Stimulated activated naive B cell treated with anti-CD40 and anti-IgM and Interleukin-4, amounts not matched to agents 10 μg/mL and 1 μg/mL and 100 μg/mL, for 72 hours (primary cell): ENCODE measurements at regions not wholly inside any gene's neighbourhood (a gene's known extent, or its start where the extent isn't known, plus 50 kb on each side); places are given as distances from the start of the nearest gene placed in this dataset.

ENCODE experiments used
- ATAC-seq, 2 donors: fragments of 150-1000 bp; cut with Tn5 transposase; replicated peaks; 2 replicates each; pipeline ENCODE4 v1.10.0; 2021; ENCODE audit warnings: moderate library complexity in 1 of 2
- DNase-seq: peaks from one replicate; pipeline ENCODE4 v3.0.0; 2021
- H3K27ac Mint-ChIP-seq: one replicate; pipeline ENCODE4 v1.8.0; 2022; ENCODE audit warnings: mild to moderate bottlenecking, mixed read lengths
- H3K27me3 Mint-ChIP-seq, 2 donors: one replicate each; pipeline ENCODE4 v1.8.0; 2022; ENCODE audit warnings: mixed read lengths in 2 of 2
- H3K36me3 Mint-ChIP-seq, 2 donors: one replicate each; pipeline ENCODE4 v1.8.0; 2022; ENCODE audit warnings: mixed read lengths in 2 of 2, mild to moderate bottlenecking in 1 of 2
- H3K4me1 Mint-ChIP-seq, 2 donors: one replicate each; pipeline ENCODE4 v1.8.0; 2022; ENCODE audit warnings: mixed read lengths in 2 of 2, mild to moderate bottlenecking in 1 of 2
- H3K4me3 Mint-ChIP-seq, 2 donors: one replicate each; pipeline ENCODE4 v1.8.0; 2022; ENCODE audit warnings: mild to moderate bottlenecking in 2 of 2, mixed read lengths in 2 of 2, moderate library complexity in 1 of 2
- H3K9me3 Mint-ChIP-seq, 2 donors: one replicate each; pipeline ENCODE4 v1.8.0; 2022; ENCODE audit warnings: mixed read lengths in 2 of 2, mild to moderate bottlenecking in 1 of 2

GRCh38 chr2:129896226-129897100 lies 83.0 kb upstream of the RAB6C start:
- Mint-ChIP-seq H3K27ac (no peak overlapping the region), H3K4me3 (no peak overlapping the region), H3K27me3 (peaks cover 28 to 56% of the 10 kb centered on the region in 2 donors), H3K9me3 (peaks cover 3 to 4% of the 10 kb centered on the region in 2 donors), H3K36me3 (no peaks in the 10 kb centered on the region), H3K4me1 (no peaks in the 10 kb centered on the region)
- no peak for DNase-seq
- no peak for ATAC-seq

GRCh38 chr2:129901754-129902415 lies 77.6 kb upstream of the RAB6C start:
- Mint-ChIP-seq H3K4me1 (peaks cover 4 to 8% of the 10 kb centered on the region in 2 donors), H3K4me3 (no peak overlapping the region), H3K27me3 (peaks cover 19 to 27% of the 10 kb centered on the region in 2 donors), H3K27ac (no peak overlapping the region), H3K9me3 (peaks cover 3 to 4% of the 10 kb centered on the region in 2 donors), H3K36me3 (peaks cover 0 to 1% of the 10 kb centered on the region in 2 donors)
- ATAC-seq (no peak), DNase-seq (no peak)

- peak overlapping the region; percentile 52 for H3K27ac Mint-ChIP-seq
These were observed 76.5 kb upstream of the RAB6C start for GRCh38 chr2:129902731-129903585.

GRCh38 chr2:129903586-129904425 lies 75.7 kb upstream of the RAB6C start:
- Mint-ChIP-seq H3K9me3 (peaks cover 3 to 4% of the 10 kb centered on the region in 2 donors), H3K4me3 (no peak overlapping the region), H3K27me3 (peaks cover 12% of the 10 kb centered on the region in 2 donors), H3K27ac (peak overlapping the region; percentile 21), H3K36me3 (peaks cover 0 to 1% of the 10 kb centered on the region in 2 donors), H3K4me1 (peaks cover 4 to 8% of the 10 kb centered on the region in 2 donors)
- ATAC-seq, result peak; percentile 55 to 83
- peak; percentile 5 for DNase-seq

More at GRCh38 chr2:129902731-129903585, 76.5 kb upstream of the RAB6C start:
- Mint-ChIP-seq H3K9me3 (peaks cover 3 to 4% of the 10 kb centered on the region in 2 donors), H3K36me3 (peaks cover 0 to 1% of the 10 kb centered on the region in 2 donors), H3K27me3 (peaks cover 17 to 20% of the 10 kb centered on the region in 2 donors), H3K4me1 (peaks cover 4 to 8% of the 10 kb centered on the region in 2 donors), H3K4me3 (no peak overlapping the region)
- ATAC-seq (no peak), DNase-seq (no peak)

- H3K4me1 Mint-ChIP-seq, result peaks cover 4 to 8% of the 10 kb centered on the region in 2 donors
These were observed 74.7 kb upstream of the RAB6C start for GRCh38 chr2:129904532-129905446.

GRCh38 chr2:129905664-129906081 lies 73.8 kb upstream of the RAB6C start:
- no peak for ATAC-seq
- no peak for DNase-seq
- Mint-ChIP-seq H3K4me1 (peaks cover 4 to 8% of the 10 kb centered on the region in 2 donors), H3K27ac (no peak overlapping the region), H3K9me3 (peaks cover 0 to 1% of the 10 kb centered on the region in 2 donors), H3K4me3 (no peak overlapping the region), H3K36me3 (peaks cover 0 to 1% of the 10 kb centered on the region in 2 donors), H3K27me3 (peaks cover 6 to 12% of the 10 kb centered on the region in 2 donors)

More at GRCh38 chr2:129904532-129905446, 74.7 kb upstream of the RAB6C start:
- Mint-ChIP-seq H3K4me3 (no peak overlapping the region), H3K27ac (no peak overlapping the region), H3K27me3 (peaks cover 6 to 12% of the 10 kb centered on the region in 2 donors), H3K9me3 (peaks cover 0 to 1% of the 10 kb centered on the region in 2 donors), H3K36me3 (peaks cover 0 to 1% of the 10 kb centered on the region in 2 donors)
- ATAC-seq, result no peak
- no peak for DNase-seq

- no peak overlapping the region for H3K27ac Mint-ChIP-seq
These were observed 73.2 kb upstream of the RAB6C start for GRCh38 chr2:129906139-129906860.

GRCh38 chr2:129906861-129907235 lies 72.6 kb upstream of the RAB6C start:
- DNase-seq, result no peak

More at GRCh38 chr2:129906139-129906860, 73.2 kb upstream of the RAB6C start:
- Mint-ChIP-seq H3K9me3 (no peaks in the 10 kb centered on the region), H3K4me1 (peaks cover 4 to 8% of the 10 kb centered on the region in 2 donors), H3K27me3 (peaks cover 6 to 12% of the 10 kb centered on the region in 2 donors), H3K36me3 (peaks cover 0 to 1% of the 10 kb centered on the region in 2 donors), H3K4me3 (no peak overlapping the region)
- ATAC-seq, result no peak
- no peak for DNase-seq

GRCh38 chr2:129907256-129907998 lies 72.0 kb upstream of the RAB6C start:
- DNase-seq, result no peak
- no peak overlapping the region for H3K4me3 Mint-ChIP-seq
- H3K36me3 Mint-ChIP-seq, result peaks cover 0 to 1% of the 10 kb centered on the region in 2 donors
- peaks cover 4 to 8% of the 10 kb centered on the region in 2 donors for H3K4me1 Mint-ChIP-seq
- no peak overlapping the region for H3K27ac Mint-ChIP-seq
- H3K9me3 Mint-ChIP-seq, result no peaks in the 10 kb centered on the region
- peaks cover 6 to 12% of the 10 kb centered on the region in 2 donors for H3K27me3 Mint-ChIP-seq
- no peak for ATAC-seq

More at GRCh38 chr2:129906861-129907235, 72.6 kb upstream of the RAB6C start:
- Mint-ChIP-seq H3K27me3 (peaks cover 6 to 12% of the 10 kb centered on the region in 2 donors), H3K4me1 (peaks cover 4 to 8% of the 10 kb centered on the region in 2 donors), H3K36me3 (peaks cover 0 to 1% of the 10 kb centered on the region in 2 donors), H3K9me3 (no peaks in the 10 kb centered on the region), H3K4me3 (no peak overlapping the region), H3K27ac (no peak overlapping the region)
- no peak for ATAC-seq

- no peak overlapping the region for H3K27ac Mint-ChIP-seq
- DNase-seq (no peak), ATAC-seq (no peak)
- H3K9me3 Mint-ChIP-seq, result no peaks in the 10 kb centered on the region
- H3K27me3 Mint-ChIP-seq, result peaks cover 12 to 13% of the 10 kb centered on the region in 2 donors
- no peak overlapping the region for H3K4me3 Mint-ChIP-seq
- H3K36me3 Mint-ChIP-seq, result no peaks in the 10 kb centered on the region
- H3K4me1 Mint-ChIP-seq, result peaks cover 0 to 1% of the 10 kb centered on the region in 2 donors
These were observed 70.6 kb upstream of the RAB6C start for GRCh38 chr2:129908721-129909373.
